Activated naive CD4-positive, alpha-beta T cell treated with anti-CD3 and anti-CD28 coated beads, Interleukin-2, amount 50 U/mL, for 72 hours (primary cell): ENCODE measurements at regions not wholly inside any gene's neighbourhood (a gene's known extent, or its start where the extent isn't known, plus 50 kb on each side); places are given as distances from the start of the nearest gene placed in this dataset.
A peak's percentile ranks its signal among the peaks of the same experiment; 100 is the strongest.
"Not testable (repeated sequence)": the region's sequence is repeated elsewhere in the genome, so short reads cannot be mapped to it uniquely, and the experiment has no call there.

Experiments
- ATAC-seq, 2 donors: fragments of 150-1000 bp; cut with Tn5 transposase; 2 replicates each; pipeline ENCODE4 v1.10.0; 2021; ENCODE audit warnings: mild to moderate bottlenecking in 2 of 2, moderate library complexity in 2 of 2
- DNase-seq, 2 donors: peaks; one replicate each; pipeline ENCODE4 v3.0.0; 2021 to 2022; ENCODE audit warnings: low spot score in 2 of 2
- H3K27ac Mint-ChIP-seq, 2 donors: one replicate each; pipeline ENCODE4 v1.8.0; 2022; ENCODE audit warnings: mild to moderate bottlenecking in 2 of 2, mixed read lengths in 2 of 2
- H3K36me3 Mint-ChIP-seq, 2 donors: one replicate each; pipeline ENCODE4 v1.8.0; 2022; ENCODE audit warnings: mixed read lengths in 2 of 2
- H3K9me3 Mint-ChIP-seq, 2 donors: one replicate each; pipeline ENCODE4 v1.8.0; 2022; ENCODE audit warnings: mixed read lengths in 2 of 2

DNA sequence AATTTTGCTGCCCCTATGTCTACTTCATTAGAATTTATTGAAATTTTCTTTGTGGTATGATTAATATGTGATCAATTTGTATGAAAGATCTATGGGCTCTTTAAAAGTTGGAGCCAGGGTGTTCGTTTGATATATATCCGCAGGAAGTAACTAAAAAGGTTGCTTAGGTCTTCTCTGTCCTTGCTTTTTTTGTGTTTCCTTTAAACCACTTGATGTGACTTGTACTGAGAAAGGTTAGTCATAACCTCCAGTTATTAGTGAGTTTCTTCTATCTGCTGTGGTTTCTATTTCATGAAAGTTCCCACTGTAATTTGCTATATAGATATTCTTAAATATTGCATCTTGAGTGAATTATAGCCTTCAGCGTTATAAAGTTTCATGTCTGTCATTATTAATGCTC is 585.3 kb upstream of the ARID1B start:
- peak; percentile 86 to 97 for ATAC-seq
- no peak for DNase-seq
- peaks cover 6 to 11% of the 10 kb centered on the region in 2 donors for H3K9me3 Mint-ChIP-seq
- H3K36me3 Mint-ChIP-seq = peaks cover 12 to 13% of the 10 kb centered on the region in 2 donors
- H3K27ac Mint-ChIP-seq = peak overlapping the region in 1 of 2 donors; percentile 62

GRCh38 chr6:156191390-156191789 is 585.8 kb upstream of the ARID1B start:
- not testable (repeated sequence) for H3K27ac Mint-ChIP-seq, DNase-seq, ATAC-seq
- Mint-ChIP-seq H3K36me3 (peaks cover 12 to 13% of the 10 kb centered on the region in 2 donors), H3K9me3 (peaks cover 6 to 11% of the 10 kb centered on the region in 2 donors)

- no peak overlapping the region for H3K27ac Mint-ChIP-seq
- DNase-seq (no peak), ATAC-seq (no peak)
- peaks cover 9 to 13% of the 10 kb centered on the region in 2 donors for H3K36me3 Mint-ChIP-seq
- peaks cover 6 to 11% of the 10 kb centered on the region in 2 donors for H3K9me3 Mint-ChIP-seq
Observed at GRCh38 chr6:156190270-156190669, 586.9 kb upstream of the ARID1B start.

DNA sequence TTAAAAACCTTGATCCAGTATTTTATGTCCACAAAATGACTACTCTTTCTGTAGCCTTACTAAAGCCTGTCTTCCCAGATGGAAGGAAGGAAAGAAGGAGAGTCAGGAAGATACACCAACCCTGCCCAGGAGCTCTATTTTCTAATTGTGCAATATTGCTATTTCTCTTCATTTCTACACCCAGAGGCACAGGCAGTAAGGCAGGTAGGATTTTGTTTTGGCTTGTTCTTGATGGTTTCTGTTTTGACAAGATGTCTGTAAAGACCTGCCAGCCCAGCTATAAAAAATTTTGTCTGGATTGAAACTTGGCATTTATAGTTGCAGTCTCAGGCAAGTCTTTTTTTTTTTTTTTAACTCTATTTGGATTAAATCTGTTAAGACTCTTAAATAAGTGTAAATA is 587.5 kb upstream of the ARID1B start:
- peaks cover 9 to 13% of the 10 kb centered on the region in 2 donors for H3K36me3 Mint-ChIP-seq
- H3K27ac Mint-ChIP-seq = no peak overlapping the region
- ATAC-seq (no peak), DNase-seq (no peak)
- H3K9me3 Mint-ChIP-seq = peaks cover 6 to 11% of the 10 kb centered on the region in 2 donors

- peaks cover 6 to 10% of the 10 kb centered on the region in 2 donors for H3K9me3 Mint-ChIP-seq
- H3K36me3 Mint-ChIP-seq = peaks cover 6 to 8% of the 10 kb centered on the region in 2 donors
- no peak for DNase-seq
- H3K27ac Mint-ChIP-seq = no peak overlapping the region
- ATAC-seq = no peak
Observed at GRCh38 chr6:156189195-156189594, 588.0 kb upstream of the ARID1B start.

DNA sequence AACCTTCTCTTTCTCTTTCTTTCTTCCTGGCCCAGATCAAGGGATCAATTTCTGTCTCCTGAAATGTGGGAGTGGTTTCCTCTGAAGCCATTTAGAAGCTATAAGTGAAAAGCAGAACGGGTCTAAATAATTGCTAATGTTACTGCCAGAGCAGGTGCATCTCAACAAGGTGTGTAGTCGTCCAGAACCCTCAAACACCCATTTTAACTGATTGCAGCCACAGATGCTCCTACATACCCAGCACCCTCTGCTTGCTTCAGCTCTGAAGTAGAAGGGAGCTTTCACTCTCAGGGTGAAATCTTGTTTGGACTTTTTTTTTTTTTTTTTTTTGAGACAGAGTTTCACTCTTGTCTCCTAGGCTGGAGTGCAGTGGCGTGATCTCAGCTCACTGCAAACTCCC is 592.1 kb upstream of the ARID1B start:
- DNase-seq (no peak), ATAC-seq (no peak)
- peaks cover 0 to 16% of the 10 kb centered on the region in 2 donors for H3K9me3 Mint-ChIP-seq
- H3K36me3 Mint-ChIP-seq = no peaks in the 10 kb centered on the region
- H3K27ac Mint-ChIP-seq = no peak overlapping the region

GRCh38 chr6:156183678-156184077 is 593.5 kb upstream of the ARID1B start:
- Mint-ChIP-seq H3K9me3 (peaks cover 0 to 16% of the 10 kb centered on the region in 2 donors), H3K27ac (no peak overlapping the region), H3K36me3 (no peaks in the 10 kb centered on the region)
- DNase-seq (no peak), ATAC-seq (no peak)

DNA sequence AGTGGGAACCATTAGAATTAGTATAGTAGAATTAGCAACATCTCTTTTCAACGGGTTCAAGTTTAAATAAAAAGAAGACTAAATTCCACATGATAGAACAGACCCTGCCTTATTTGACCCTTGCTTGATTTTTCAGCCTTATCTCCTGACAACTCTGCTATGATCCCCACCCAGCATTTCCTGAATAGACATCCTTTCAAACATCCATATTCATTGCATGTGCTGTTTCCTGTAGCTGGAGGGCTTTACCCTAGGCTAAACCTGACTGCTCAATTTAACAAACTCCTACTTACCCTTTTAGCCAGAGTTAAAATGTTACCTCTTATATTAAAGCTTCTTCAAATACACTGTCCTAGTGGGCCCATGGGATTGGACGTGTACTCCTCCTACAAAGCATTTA is 594.8 kb upstream of the ARID1B start:
- H3K27ac Mint-ChIP-seq = no peak overlapping the region
- no peaks in the 10 kb centered on the region for H3K36me3 Mint-ChIP-seq
- peaks cover 0 to 17% of the 10 kb centered on the region in 2 donors for H3K9me3 Mint-ChIP-seq
- ATAC-seq (no peak), DNase-seq (no peak)

DNA sequence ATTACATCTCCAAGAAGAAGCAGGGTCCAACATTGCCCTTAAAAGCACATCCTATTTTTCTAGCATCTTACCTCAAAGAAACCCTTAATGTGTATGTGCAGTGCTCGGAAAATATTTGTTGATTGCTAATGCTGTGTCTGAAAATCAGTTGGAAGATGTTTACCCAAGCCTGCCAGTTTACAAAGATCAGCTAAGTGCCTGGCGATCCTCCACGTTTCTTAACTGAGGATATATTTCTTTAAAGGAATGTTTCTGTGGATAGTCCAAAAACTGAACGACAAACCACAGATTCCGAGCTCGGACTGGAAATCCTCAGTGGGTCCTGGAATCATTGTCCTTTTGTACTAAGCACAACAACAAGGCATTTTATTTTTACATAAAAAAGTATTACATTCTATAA is 595.7 kb upstream of the ARID1B start:
- ATAC-seq (no peak), DNase-seq (no peak)
- peaks cover 0 to 17% of the 10 kb centered on the region in 2 donors for H3K9me3 Mint-ChIP-seq
- no peaks in the 10 kb centered on the region for H3K36me3 Mint-ChIP-seq
- H3K27ac Mint-ChIP-seq = no peak overlapping the region

DNA sequence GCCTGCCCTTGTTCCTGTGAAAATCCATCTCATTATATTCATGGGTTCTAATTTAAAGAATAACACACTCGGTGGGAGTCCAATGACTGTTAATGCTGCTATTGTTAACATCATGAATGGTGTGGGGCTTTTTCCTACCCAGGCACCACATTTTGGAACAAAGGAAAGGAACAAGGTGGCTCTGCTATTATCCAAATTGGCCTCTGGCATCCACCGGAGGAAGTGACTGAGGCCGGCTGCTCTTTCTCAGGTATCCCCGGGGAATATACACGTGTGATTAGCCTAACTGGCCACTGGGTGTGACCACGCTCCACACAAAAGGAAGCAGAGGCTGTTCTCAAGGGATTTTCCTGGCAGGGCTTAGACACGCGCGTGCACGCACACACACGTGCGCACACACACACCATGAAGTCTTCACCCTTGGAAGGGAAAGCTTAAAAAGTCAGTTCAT is 601.2 kb upstream of the ARID1B start:
- H3K36me3 Mint-ChIP-seq = peaks cover 5 to 8% of the 10 kb centered on the region in 2 donors
- no peak for DNase-seq
- peaks cover 5 to 14% of the 10 kb centered on the region in 2 donors for H3K9me3 Mint-ChIP-seq
- ATAC-seq = no peak
- no peak overlapping the region for H3K27ac Mint-ChIP-seq

DNA sequence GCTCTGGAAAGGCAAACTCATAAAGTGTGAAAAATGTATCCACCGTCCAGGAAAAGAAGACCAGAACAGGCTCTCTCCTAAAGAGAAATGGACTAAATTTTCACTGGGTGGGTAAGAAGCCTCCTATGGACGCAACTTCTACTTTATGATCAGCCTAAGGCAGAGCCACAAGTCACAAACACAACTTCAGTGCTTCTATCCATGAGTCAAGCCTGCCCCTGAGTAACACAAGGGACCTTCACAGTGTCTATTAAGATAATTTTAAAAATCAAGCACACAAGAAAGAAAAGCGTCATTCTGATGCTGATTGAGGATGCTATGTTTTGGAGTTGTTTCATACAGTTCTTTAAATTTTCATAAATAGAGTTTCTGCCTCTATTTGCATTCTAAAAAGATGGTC is 601.7 kb upstream of the ARID1B start:
- DNase-seq = no peak
- Mint-ChIP-seq H3K9me3 (peaks cover 5 to 12% of the 10 kb centered on the region in 2 donors), H3K27ac (no peak overlapping the region), H3K36me3 (peaks cover 5 to 8% of the 10 kb centered on the region in 2 donors)
- ATAC-seq = no peak

DNA sequence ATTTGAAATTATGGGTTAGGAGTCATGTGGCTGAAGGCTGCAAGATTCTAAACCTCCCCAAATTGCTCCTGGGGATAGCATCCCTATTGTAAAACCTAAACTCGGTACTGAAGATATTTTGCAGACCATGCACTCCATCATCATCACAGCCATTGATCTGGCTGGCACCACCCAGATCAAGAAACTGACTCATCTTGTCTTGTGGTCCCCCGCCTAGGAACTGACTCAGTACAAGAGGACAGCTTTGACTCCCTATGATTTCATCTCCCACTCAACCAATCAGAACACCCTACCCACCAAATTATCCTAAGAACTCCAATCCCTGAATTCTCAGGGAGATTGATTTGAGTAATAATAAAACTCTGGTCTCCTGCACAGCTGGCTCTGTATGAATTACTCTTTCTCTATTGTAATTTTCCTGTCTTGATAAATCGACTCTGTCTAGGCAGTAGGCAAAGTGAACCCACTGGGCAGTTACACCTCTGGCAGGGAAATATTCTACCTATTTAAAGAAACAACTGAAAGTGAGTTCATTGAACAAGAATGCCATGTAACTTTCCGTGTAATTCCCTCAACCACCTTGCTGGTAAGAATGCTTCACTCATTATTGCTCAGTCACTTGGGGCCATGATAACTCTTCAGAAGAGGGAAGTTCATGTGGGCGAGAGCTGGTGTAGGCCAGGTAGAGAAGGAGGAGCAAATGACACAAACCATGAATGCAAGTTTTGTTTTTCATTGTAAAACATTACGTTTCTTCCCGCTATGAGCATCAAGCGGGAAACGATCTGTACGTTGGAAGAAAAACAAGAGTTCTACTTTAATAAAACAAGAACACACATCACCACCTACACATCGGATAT is 602.9 kb upstream of the ARID1B start:
- peak; percentile 97 to 98 for ATAC-seq
- Mint-ChIP-seq H3K9me3 (peaks cover 5 to 12% of the 10 kb centered on the region in 2 donors), H3K27ac (peak overlapping the region; percentile 79 to 93), H3K36me3 (peaks cover 5 to 8% of the 10 kb centered on the region in 2 donors)
- DNase-seq = peak in 1 of 2 donors; percentile 40

DNA sequence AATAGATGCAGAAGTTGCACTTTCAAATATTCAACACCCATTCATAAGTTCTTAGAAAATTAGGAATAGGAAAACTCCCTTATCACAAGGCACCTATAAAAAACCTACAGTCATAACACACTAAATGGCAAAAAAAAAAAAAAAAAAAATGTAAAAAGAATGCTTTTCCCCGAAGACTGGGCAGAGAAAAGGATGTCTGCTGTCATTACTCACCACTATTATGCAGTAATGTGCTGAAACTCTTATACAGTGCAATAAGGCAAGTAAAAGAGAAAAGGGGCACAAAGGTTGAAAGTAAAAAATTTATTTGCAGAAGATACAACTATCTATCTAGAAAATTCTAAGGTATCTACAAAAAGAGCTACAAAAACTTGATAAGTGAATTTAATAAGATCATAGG is 607.8 kb upstream of the ARID1B start:
- no peak for DNase-seq
- no peak for ATAC-seq
- H3K27ac Mint-ChIP-seq = no peak overlapping the region
- peaks cover under 1 to 8% of the 10 kb centered on the region in 2 donors for H3K36me3 Mint-ChIP-seq
- peaks cover under 1 to 1% of the 10 kb centered on the region in 2 donors for H3K9me3 Mint-ChIP-seq

GRCh38 chr6:156167625-156168071 is 609.5 kb upstream of the ARID1B start:
- ATAC-seq = peak; percentile 22 to 30

DNA sequence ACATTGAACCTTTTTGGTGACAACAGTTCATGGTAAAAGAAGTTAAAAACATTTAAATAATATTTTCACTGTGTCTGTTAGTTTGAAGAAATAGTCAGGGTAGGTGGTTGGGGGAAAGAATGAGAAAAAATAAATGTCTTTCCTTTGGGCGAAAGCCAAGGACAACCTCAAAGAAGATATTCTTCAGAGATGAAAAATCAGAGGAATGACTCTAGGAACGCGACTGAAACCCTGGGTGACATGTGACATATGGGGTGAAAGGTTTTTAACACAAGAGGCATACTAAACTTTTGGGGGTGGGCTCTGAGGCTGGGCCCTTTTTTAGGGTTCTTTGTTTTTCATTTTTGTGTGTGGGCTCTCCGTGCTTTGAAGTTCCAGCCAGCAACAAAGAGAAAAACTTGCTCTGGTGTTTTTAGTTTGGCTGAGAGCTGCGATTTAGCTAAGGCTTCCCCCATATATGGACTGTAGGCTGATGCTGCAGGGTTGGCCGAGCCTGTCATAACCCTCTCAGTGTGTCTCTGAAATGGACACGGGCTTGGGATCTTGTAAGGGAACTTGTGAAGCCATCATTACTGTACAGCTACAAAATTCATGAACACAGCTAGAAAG is 610.1 kb upstream of the ARID1B start:
- ATAC-seq = peak; percentile 61 to 62
- Mint-ChIP-seq H3K9me3 (no peaks in the 10 kb centered on the region), H3K36me3 (peaks cover 0 to 6% of the 10 kb centered on the region in 2 donors), H3K27ac (peak overlapping the region in 1 of 2 donors; percentile 40)
- DNase-seq = no peak

More at GRCh38 chr6:156167625-156168071, 609.5 kb upstream of the ARID1B start:
- H3K27ac Mint-ChIP-seq = peak overlapping the region; percentile 40 to 86
- H3K36me3 Mint-ChIP-seq = peaks cover 0 to 6% of the 10 kb centered on the region in 2 donors
- H3K9me3 Mint-ChIP-seq = no peaks in the 10 kb centered on the region
- no peak for DNase-seq

- no peak for DNase-seq
- no peaks in the 10 kb centered on the region for H3K9me3 Mint-ChIP-seq
- H3K27ac Mint-ChIP-seq = no peak overlapping the region
- no peak for ATAC-seq
- H3K36me3 Mint-ChIP-seq = peaks cover 0 to 6% of the 10 kb centered on the region in 2 donors
Observed at GRCh38 chr6:156166093-156166492, 611.1 kb upstream of the ARID1B start.
